Right lobe of liver (tissue), 6 donors: ENCODE measurements at regions not wholly inside any gene's neighbourhood (a gene's known extent, or its start where the extent isn't known, plus 50 kb on each side); places are given as distances from the start of the nearest gene placed in this dataset.
A peak's percentile ranks its signal among the peaks of the same experiment; 100 is the strongest.
"Not testable (repeated sequence)": the region's sequence is repeated elsewhere in the genome, so short reads cannot be mapped to it uniquely, and the experiment has no call there.

Experiments used
- ATAC-seq, 4 donors: fragments of 200-7000 bp; cut with Tn5 transposase; one replicate each; pipeline ENCODE4 v1.9.1; 2020; ENCODE audit warnings: mild to moderate bottlenecking in 4 of 4, moderate library complexity in 4 of 4
- DNase-seq, 3 donors: peaks; one replicate each; pipeline ENCODE4 v3.0.0-alpha.2; 2020
- H3K27ac ChIP-seq, 3 donors: fragments of 200-600 bp; one replicate each; pipeline ENCODE4 v1.8.0; 2022
- H3K27me3 ChIP-seq, 2 donors: fragments of 200-600 bp; one replicate each; pipeline ENCODE4 v1.8.0; 2022
- H3K36me3 ChIP-seq, 4 donors: fragments of 200-600 bp; sonication (generic) in 1 of 4; one replicate each; pipeline versions ENCODE4 v1.5.1 to v1.8.0; 2017 to 2022; ENCODE audit warnings: control low read depth in 1 of 4
- H3K4me1 ChIP-seq, 4 donors: fragments of 200-600 bp; sonication (generic) in 1 of 4; one replicate each; pipeline versions ENCODE4 v1.5.1 to v1.8.0; 2017 to 2022; ENCODE audit warnings: control low read depth in 1 of 4
- H3K4me3 ChIP-seq, 3 donors: fragments of 200-600 bp; one replicate each; pipeline ENCODE4 v1.8.0; 2022
- H3K9me3 ChIP-seq, 4 donors: fragments of 200-600 bp; sonication (generic) in 1 of 4; one replicate each; pipeline versions ENCODE4 v1.5.1 to v1.8.0; 2017 to 2022; ENCODE audit warnings: control low read depth in 1 of 4
- CTCF ChIP-seq, 4 donors: fragments of 200-600 bp in 3 of 4; fragments of 450-650 bp in 1 of 4; IDR thresholded peaks; one replicate each; pipeline versions ENCODE4 v1.5.1 to v1.8.0; 2016 to 2022; ENCODE audit warnings: antibody characterized with exemption in 4 of 4, mild to moderate bottlenecking in 2 of 4
- POLR2A ChIP-seq: fragments of 450-650 bp; IDR thresholded peaks from one replicate; pipeline ENCODE4 v1.6.1; 2017; ENCODE audit warnings: antibody characterized with exemption, mild to moderate bottlenecking
- WGBS: methylation state at CpG from one replicate; pipeline ENCODE4 v1.1.6; 2018; ENCODE audit warnings: low coverage, low lambda C conversion rate; ENCODE audit not compliant: insufficient coverage; ENCODE audit errors: missing lambda C conversion rate; 5-methylcytosine and 5-hydroxymethylcytosine counted together
- intact Hi-C, 2 donors: fragments of 100-400 bp; cut with DNase I; formaldehyde crosslinking; loops; one replicate each; pipeline versions ENCODE4 v1.11.2 to v1.14.1; 2022
- donor health status: DM: no; HTN: yes; CAD: no.
- donor health status: DM: no; HTN: no; CAD: no.
- donor health status: DM: no; HTN: no; CAD: no.
- donor health status: DM: no; HTN: yes; CAD: no.
- donor health status: DM: no; HTN: yes; CAD: no.

- ATAC-seq = no peak
- 84% methylated on average over 2 of the region's 2 CpGs for WGBS
- intact Hi-C loops = no loop called here
- no peak for DNase-seq
- Histone ChIP-seq H3K36me3 (no peaks in the 10 kb centered on the region), H3K9me3 (no peaks in the 10 kb centered on the region), H3K4me3 (no peak overlapping the region), H3K27ac (no peak overlapping the region), H3K27me3 (no peaks in the 10 kb centered on the region), H3K4me1 (peaks cover 0 to 5% (median 0%) of the 10 kb centered on the region in 4 donors)
- TF ChIP-seq POLR2A = no peak
- no peak for TF ChIP-seq CTCF (IDR thresholded peaks at IDR 0.05)
These were observed 484.0 kb downstream of the PRDM9 start for GRCh38 chr5:23991406-23991805.

GRCh38 chr5:23994581-23995370 lies 487.4 kb downstream of the PRDM9 start:
- peaks cover 0 to 5% (median 0%) of the 10 kb centered on the region in 4 donors for H3K4me1 ChIP-seq
- DNase-seq = no peak
- no peaks in the 10 kb centered on the region for H3K27me3 ChIP-seq
- no peaks in the 10 kb centered on the region for H3K9me3 ChIP-seq
- peak; percentile 90 to 92 (median 91) for ATAC-seq
- intact Hi-C loops = no loop called here
- whole genome bisulfite sequencing = 27% methylated on average over 4 of the region's 4 CpGs
- TF ChIP-seq CTCF (IDR thresholded peaks at IDR 0.05) (peak; percentile 48 to 62 (median 56)), POLR2A (no peak)
- H3K27ac ChIP-seq = peak overlapping the region in 1 of 3 donors; percentile 38
- no peak overlapping the region for H3K4me3 ChIP-seq
- H3K36me3 ChIP-seq = no peaks in the 10 kb centered on the region

GRCh38 chr5:23996525-23996924 lies 489.1 kb downstream of the PRDM9 start:
- ATAC-seq (peak; percentile 12 to 43 (median 33)), DNase-seq (no peak)
- no peaks in the 10 kb centered on the region for H3K9me3 ChIP-seq
- no peak overlapping the region for H3K4me3 ChIP-seq
- no peaks in the 10 kb centered on the region for H3K27me3 ChIP-seq
- H3K4me1 ChIP-seq = peaks cover 0 to 5% (median 0%) of the 10 kb centered on the region in 4 donors
- no peaks in the 10 kb centered on the region for H3K36me3 ChIP-seq
- no peak for TF ChIP-seq CTCF (IDR thresholded peaks at IDR 0.05)
- TF ChIP-seq POLR2A = no peak
- intact Hi-C loops = no loop called here
- WGBS = 58% methylated on average over 5 of the region's 5 CpGs
- no peak overlapping the region for H3K27ac ChIP-seq

- TF ChIP-seq CTCF (IDR thresholded peaks at IDR 0.05) (peak in 3 of 4 donors; percentile 19 to 33 (median 28)), POLR2A (no peak)
- H3K9me3 ChIP-seq = no peaks in the 10 kb centered on the region
- H3K4me1 ChIP-seq = no peaks in the 10 kb centered on the region
- DNase-seq = no peak
- no peak overlapping the region for H3K4me3 ChIP-seq
- intact Hi-C loops = no loop called here
- no peak overlapping the region for H3K27ac ChIP-seq
- no peaks in the 10 kb centered on the region for H3K36me3 ChIP-seq
- ATAC-seq = peak in 1 of 4 donors; percentile 38
- no peaks in the 10 kb centered on the region for H3K27me3 ChIP-seq
These were observed 498.0 kb downstream of the PRDM9 start for GRCh38 chr5:24005384-24005783.

GRCh38 chr5:24017710-24018109 lies 510.3 kb downstream of the PRDM9 start:
- H3K4me3 ChIP-seq, H3K9me3 ChIP-seq, ATAC-seq, intact Hi-C loops, H3K27me3 ChIP-seq, DNase-seq, H3K27ac ChIP-seq, H3K36me3 ChIP-seq, H3K4me1 ChIP-seq: not testable (repeated sequence)
- WGBS = 73% methylated on average over 10 of the region's 10 CpGs
